Keratinocyte (primary cell): ENCODE measurements at regions not wholly inside any gene's neighbourhood (a gene's known extent, or its start where the extent isn't known, plus 50 kb on each side); places are given as distances from the start of the nearest gene placed in this dataset.

Source experiments
- CTCF ChIP-seq, 3 experiments: IDR thresholded peaks in 1 of 3; conservative IDR thresholded peaks in 1 of 3; optimal IDR thresholded peaks in 1 of 3; 2 replicates in 2 of 3; 3 replicates in 1 of 3; pipeline versions ENCODE3 to v1.5.1; 2011; ENCODE audit warnings: low read length in 3 of 3, mild to moderate bottlenecking in 3 of 3, moderate library complexity in 2 of 3, control low read depth in 1 of 3, inconsistent platforms in 1 of 3; ENCODE audit not compliant: insufficient read depth in 2 of 3; ENCODE audit errors: extremely low read depth in 1 of 3
- EZH2 ChIP-seq: IDR thresholded peaks from one replicate; pipeline ENCODE4 v1.6.1; 2012; ENCODE audit warnings: inconsistent platforms, mild to moderate bottlenecking, low read length, moderate library complexity

DNA sequence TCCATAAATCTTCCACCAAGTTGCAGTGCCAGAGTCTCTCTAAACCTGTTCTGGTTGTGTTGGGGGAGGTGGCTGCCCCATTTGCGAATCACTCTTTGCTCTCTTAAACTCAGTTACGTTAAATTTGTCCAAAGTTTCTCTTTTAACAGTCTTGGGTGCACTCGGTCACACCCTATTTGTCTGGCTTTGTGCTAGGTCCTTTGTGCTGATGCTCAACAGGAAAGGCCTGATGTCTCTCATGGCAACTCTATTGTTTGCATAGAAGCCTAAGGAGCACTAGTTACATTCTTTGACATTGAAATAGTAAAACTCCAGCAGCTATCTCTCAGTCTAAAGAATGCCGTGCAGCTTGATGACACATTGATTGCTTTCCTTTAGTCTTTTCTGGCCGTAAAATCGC is 105.1 kb downstream of the TRMT11 start:
- TF ChIP-seq CTCF (optimal IDR thresholded peaks at IDR 0.05 in 1 of 3, IDR thresholded peaks at IDR 0.05 in 1 of 3, conservative IDR thresholded peaks at IDR 0.05 in 1 of 3; ENCODE audit: extremely low read depth in 1 of 3, insufficient read depth in 2 of 3, low read length in 3 of 3), result no peak
- no peak for TF ChIP-seq EZH2
